HG03175 (cell line): ENCODE measurements at regions not wholly inside any gene's neighbourhood (a gene's known extent, or its start where the extent isn't known, plus 50 kb on each side); places are given as distances from the start of the nearest gene placed in this dataset.
"Not testable (repeated sequence)": the region's sequence is repeated elsewhere in the genome, so short reads cannot be mapped to it uniquely, and the experiment has no call there.

Source experiments
- ATAC-seq: cut with Tn5 transposase; IDR thresholded peaks from one replicate; pipeline ENCODE4 v1.9.1; 2021; ENCODE audit warnings: mild to moderate bottlenecking, moderate library complexity; ENCODE audit not compliant: unreplicated experiment

DNA sequence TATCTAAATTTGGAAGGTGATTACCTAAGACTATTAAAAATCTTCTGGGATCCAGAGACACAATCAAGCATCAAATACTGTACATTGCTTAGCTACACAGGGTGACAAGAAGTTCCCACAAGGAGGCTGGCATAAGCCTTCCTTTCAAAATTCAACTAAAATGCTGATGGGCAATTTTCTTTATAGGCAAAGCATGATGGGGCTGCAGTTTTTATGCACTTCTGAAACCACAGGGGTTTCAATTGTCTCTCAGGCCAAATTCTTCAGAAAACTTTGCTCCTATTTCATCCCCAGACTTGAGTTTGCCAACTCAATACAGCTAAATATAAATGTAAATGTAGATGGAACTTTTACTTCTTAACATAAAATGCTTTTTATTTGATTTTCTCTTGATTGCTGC, 241.6 kb downstream of the ZPLD1 start:
- ATAC-seq = no peak

DNA sequence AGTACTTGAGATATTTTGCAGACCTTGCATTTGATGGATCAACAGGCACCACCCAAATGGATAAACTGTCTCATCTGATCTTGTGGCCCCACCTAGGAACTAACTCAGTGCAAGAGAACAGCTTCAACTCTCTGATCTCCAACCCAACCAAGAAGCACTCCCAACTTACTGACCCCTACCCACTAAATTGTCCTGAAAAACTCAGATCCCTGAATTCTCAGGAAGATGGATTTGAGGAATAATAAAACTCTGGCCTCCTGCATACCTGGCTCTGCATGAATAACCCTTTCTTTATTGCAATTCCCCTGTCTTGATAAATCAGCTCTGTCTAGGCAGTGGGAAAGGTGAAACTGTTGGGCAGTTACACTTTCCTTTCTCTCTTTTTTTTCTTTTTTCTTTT, 247.9 kb downstream of the ZPLD1 start:
- ATAC-seq = no peak

DNA sequence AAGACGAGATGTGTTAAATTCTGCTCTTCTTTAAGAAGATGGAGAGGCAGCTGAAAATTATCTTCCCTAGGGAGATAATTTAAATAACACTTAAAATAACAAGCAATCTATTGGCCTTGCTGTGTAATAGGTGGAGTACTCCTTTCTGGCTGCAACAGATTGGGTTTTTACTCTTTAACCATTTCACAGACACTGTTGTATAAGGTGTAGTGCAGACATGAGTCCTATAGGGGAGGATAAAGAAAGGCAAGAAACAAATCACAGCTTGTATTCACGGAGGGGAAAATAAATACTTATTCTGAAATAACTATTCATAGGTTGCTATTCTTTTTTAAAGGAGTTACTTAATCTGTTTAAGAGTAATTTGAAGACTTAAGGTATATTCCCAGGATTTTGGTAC, 252.0 kb downstream of the ZPLD1 start:
- no peak for ATAC-seq

DNA sequence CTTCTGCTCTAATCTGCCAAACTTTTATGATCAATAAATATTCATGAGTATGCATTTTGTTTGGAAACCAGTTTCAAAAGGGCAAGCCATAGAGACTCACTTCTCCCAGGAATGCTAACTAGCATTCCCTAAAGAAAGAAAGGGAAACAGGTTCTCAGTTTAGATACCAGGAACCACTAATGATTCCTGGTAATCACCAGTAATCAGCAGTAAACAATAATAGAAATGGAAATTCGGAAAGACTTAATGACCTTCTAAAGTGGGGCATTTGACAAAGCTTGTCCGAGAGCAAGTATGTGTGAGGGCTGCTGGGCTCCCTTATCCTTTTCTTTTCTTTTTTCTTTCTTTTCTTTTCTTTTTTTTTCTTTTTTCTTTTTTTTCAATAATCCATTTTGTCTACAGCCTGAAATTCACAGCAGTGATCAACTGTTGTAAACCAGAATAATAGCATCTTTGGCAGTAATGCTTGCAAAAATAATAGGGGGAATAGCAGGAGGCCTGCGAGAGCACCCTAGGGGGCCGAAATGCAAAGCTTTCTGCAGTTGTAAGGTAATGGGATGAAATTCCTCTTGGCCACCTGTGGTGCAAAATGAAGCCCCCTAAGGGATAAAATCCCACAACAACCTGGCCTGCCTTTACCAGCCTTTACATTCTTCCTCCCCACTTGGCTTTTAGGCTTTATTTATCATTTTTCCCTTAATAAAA, 253.2 kb downstream of the ZPLD1 start:
- ATAC-seq = no peak

DNA sequence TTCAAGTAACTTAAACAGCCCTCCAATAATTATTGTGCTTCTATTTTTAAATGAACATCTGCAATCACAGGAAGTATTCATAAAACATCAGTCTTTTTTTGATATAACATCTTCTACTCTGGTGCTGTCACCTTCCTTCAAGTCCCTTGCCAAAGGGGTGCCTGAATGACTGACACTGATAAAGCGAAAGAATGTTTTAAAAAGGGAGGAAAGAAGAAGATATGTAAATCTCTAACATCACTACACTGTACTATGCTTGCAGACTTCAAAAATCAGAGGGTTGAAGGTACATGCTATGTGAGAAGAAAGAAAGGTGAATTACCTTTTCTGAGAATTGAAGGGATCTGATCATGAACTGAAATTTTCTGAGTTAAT, 253.7 kb downstream of the ZPLD1 start:
- ATAC-seq = no peak

DNA sequence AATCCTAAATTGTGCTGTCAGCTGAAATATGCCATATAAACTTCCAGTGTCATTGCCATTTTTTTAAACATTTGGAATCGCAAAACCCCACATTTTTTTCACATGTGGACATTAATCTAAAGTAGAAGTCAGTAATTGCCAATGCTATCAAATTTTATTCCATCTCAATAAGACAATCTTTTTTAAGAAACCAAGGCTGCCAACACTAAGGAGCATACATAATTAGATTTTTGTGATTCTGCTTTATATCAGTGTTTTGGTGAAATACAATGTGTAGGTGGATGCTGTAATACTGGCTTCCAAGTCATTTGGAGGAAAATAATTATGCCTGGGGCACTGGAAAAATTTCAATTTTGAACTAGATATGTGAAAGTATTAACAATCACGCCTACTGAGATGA, 256.7 kb downstream of the ZPLD1 start:
- no peak for ATAC-seq

DNA sequence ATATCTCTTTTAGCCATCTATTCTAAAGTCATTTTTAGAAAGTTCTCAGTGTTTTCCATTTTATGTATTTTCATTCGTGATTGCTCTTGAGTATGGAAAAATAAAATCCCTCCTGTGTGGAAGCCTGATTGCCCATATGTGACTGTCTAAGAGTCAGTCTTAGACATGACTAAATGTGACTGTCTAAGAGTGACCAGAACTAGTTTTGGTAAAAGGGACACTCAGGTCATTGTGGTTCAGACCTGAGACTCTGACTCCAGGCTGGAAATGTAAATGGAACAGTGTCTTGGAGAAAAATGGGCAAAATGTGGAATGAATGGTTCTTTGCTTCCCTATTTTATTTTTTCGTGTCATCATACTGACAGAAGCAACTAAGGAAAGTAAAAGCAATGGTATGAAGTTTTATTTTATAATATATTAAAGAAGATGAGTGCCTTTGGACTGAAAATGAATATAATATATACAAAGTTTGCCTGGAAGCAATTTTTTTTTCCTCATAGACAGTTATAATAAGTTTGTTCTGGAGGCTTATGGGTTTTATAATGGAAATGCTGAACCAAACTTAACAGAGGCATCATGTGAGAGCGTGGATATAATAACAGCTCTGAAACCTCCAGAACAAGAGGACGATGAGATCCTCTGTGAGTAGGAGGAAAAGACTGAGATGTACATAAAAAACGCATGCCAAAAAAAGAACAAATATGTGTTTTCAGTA, 264.4 kb downstream of the ZPLD1 start:
- ATAC-seq = no peak

DNA sequence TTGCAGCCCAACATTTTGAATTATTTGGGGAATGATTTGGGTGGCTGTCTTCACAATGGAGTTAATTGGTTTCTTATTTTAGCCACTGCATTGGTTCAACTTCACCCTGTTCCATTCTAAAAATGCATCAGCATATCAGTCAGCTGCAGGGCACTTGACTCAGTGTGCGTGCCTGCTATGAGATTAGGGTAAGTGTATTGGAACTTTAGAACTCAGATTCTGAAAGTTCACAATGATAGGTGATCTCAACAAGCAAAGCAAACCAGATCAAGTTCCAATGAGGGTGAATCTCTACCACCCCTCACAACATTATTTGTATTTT, 265.0 kb downstream of the ZPLD1 start:
- no peak for ATAC-seq

DNA sequence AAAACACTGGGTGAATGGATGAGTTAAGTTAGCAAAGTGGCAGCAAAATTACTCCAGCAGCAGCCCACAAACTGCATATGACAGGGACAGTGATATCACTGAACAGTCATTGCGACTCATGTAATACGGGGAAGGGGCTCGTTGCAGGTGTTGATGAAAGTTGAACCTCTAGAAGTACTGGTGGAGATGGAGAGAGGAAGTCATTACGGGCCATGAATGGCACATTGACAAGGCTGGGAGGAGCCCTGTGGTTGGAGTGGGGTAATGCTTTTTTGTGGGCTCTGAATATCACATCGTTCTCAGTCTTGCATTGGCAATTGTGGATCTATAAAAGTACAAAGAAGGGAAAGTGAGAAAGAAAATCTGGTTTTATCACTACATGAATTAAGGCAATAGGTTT, 278.1 kb downstream of the ZPLD1 start:
- ATAC-seq = no peak

DNA sequence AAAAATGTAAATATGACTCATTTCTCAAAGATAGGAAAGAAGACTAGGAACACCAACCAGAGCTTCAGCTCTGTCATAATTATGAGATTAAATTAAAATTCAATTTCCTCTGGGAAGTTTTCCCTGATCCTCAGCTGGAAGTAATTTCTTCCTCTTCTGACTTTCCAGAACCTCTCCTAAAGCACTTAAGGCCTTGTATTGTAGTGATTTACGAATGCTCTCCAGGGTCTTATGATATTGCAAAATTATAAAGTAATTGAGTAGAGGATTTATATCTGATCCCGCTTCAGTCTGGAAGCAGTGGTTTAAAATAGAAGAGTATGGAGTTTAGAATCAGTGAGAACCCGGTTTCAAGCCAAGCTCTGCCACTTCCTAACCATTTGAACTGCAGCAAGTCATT, 279.8 kb downstream of the ZPLD1 start:
- ATAC-seq = peak; percentile 12

DNA sequence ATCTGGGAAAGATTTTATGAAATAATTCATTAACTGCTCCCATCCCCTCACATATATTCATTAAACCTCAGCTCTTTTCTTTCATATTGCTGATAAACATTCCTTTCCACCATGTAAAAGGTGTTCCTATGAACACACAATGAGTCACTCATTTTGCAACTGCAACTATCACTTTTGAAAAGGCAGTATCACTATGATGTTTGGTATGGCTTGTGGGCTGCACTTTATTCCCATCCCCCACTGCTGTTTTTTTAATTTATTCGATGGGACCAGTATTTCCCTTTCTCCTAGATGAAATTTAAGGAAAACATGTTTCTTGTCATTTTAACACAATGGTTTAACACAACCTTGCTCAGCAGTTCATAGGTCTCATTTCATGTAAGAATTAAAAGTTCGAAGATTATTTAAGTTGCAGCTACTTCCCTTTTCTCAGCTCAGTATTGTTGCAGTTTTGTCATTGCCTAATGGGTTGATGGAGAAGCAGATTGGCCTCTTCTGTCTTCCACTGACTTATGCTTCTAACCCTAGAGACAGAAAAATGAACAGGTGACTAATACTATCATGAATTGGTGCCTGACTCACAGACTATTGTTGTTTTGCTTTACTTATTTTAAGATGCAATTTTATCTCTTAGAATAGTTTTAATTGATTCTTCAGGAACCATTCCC, 280.3 kb downstream of the ZPLD1 start:
- ATAC-seq = peak; percentile 95

DNA sequence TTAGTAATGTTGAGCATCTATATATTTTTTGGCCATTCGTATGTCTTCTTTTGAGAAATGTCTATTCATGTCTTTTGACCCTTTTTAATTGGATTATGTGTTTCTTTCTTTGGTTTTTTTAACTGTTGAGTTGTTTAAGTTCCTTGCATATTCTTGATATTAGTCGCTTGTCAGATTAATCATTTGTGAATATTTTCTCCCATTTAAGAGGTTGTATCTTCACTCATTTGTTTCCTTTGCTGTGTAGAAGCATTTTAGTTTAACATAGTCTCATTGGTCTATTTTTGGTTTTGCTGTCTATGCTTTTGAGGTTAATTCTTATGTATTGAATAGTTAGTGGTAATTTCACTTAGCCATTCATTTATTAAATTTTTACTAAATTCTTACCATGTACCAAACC, 283.8 kb downstream of the ZPLD1 start:
- no peak for ATAC-seq

DNA sequence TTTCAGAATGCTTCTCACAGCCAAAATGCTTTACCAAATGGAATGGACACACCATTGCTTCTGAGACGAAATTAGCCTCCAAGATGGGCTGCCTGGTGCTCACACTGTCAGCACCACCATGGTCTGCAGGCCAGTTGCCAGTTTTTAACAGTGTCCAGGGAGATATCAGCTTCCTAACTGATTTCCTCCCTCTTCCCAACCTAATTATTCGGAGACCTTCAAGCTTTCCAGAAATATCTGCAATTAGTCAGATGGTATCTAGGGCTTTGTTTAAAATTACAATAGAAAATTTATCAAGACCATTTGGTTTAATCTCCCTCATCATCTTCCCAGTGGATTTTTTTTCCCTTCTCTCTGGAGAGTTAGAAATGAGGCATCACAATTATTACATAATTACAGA, 287.5 kb downstream of the ZPLD1 start:
- ATAC-seq = no peak

DNA sequence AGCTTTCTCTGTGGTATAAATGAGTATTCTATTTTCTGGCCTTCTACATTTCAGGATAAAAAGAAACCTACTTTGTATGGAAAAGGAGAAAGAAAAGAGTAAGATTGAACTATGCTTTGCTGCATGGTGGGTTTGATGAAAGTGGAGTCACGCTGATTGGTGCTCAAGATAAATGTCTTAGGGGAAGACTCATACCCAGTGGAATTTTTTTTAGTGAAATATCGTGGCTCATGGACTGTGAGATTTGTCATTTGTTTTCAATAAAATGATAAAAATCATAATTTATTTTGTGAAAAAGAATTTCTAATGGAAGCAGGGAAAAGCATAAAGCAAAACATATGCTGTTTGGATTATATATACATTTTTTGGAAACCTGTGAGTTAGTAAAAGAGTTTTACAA, 292.5 kb downstream of the ZPLD1 start:
- ATAC-seq = no peak

DNA sequence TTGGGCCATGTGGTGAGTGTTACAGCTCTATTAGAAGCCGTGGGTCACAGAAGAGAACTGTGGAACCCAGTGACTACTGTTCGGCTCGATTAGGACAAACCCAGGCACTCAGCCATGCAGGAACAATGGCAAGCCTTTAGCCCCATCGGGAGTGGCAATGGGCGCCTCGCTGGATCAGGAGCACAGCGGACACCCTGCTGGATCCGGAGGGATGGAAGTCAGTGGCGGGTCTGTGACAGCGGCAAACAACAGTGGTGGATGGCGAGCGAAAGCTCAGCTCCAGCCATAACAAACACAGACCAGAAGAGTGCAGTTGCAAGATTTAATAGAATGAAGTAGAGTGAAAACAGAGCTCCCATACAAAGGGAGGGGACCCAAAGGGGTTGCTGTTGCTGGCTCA, 297.8 kb downstream of the ZPLD1 start:
- not testable (repeated sequence) for ATAC-seq

DNA sequence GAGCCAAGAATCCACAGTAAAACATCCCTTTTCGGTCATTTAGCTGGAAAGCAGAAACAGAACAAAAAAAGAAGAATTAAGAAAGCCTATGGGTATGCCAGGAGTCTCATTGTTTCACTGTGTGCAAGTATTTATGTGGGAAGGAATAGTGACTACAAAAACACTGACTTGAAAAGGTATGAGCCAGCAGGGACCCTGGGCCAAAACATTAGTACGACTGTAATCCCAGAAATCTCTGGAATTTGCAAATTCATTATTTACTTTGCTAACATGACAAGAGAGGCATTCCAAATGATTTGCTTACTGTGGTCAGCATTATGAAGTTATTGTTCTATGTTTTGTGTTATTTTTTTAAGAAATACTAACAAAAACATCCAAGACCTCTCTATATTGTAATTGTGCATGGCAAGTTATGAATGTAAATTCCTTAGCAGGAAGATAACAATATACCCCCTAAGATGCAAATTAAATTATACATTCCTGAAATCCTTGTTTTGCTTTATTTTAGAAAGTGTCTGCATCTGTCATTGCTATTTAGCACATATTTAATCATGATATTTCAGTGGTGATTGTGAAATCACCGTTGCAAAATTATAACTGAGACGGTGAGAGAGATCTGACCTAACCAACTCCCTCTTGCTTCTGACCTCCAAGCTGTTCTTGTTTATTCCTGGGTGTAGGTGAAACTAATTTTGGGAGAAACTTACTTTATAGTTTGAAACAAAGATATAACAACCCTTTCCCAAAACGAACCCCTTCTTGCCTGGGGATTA, 299.2 kb downstream of the ZPLD1 start:
- ATAC-seq = no peak

DNA sequence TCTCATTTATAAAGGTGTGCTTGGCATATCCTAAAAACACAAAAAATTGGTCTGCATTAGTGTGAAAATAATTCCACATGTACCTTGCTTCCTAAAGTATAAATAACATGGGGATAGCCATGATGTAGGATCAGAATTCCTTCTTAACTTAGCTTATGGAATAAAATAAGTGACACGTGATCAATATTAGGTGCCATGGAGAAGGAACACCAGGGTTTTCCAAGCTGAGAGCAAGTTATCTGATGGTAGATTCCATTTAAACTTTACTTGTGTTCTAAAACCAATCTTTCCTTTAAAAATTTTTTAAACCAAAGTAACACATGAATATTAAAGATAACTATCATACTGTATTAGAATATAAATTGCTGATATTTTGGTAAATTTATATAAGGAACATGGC, 300.5 kb downstream of the ZPLD1 start:
- no peak for ATAC-seq

DNA sequence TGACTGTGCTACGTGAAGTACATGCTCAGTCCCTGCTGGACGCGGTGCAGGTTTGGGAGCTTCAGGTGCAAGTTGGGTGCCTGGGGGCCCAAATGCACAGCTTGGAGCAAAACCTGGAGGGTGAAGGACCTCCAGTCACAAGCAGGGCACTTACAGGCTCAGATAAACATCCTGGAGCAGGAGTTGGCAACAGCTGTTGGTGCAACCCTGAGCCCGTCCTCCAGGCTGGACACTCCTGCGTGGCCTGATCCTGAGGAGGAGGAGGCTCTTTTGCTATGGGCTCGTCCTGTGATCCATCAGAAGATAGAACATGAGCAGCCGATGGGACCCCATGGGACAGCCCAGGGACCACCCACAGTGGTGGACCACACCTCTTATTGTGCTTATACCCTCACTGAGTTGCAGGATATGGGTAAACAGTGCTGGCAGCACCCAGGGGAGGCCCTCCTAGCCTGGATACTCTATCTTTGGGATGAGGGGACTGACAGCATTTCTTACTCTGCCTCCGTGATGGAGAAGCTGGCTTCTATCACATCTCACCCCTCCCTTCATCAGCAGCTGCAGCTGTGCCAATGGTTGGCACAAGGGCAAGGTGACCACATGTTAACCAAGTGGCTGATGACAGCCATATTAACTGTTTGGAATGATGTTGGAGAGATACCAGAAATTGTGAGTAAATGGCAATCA, 301.6 kb downstream of the ZPLD1 start:
- ATAC-seq = no peak

DNA sequence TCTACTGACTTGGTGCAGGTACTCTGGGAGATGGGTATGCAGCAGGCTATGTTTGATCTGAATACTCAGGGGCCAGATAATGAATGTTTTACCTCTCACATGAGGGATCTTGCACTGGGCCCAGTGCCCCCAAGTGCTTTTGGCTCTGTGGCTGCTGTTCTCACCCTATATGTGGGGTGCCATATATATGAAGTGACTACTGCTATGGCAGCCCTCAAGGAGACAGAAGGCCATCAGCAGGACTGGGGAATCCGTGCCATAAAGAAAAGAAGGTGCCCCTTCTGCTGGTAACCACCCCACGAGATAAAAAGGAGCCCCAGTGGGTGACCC, 302.1 kb downstream of the ZPLD1 start:
- no peak for ATAC-seq

DNA sequence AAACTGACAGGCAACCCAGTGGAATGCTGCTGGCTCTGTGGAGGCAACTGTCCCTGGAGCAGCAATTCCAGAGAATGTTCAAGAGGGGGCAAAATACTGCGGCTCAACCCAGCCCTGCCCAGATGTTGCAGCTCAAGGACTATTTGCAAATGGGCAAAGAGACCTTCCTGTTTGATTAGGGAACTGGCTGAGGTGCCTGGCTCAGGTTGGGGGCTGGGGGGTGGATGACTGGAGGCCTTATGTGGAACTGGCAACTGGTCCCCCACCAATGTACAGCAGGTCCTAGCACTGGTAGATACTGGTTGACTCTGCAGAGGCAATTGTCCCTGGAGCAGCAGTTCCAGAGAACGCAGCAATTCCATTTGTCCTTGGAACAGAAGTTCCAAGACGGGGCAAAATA, 302.5 kb downstream of the ZPLD1 start:
- ATAC-seq = no peak

DNA sequence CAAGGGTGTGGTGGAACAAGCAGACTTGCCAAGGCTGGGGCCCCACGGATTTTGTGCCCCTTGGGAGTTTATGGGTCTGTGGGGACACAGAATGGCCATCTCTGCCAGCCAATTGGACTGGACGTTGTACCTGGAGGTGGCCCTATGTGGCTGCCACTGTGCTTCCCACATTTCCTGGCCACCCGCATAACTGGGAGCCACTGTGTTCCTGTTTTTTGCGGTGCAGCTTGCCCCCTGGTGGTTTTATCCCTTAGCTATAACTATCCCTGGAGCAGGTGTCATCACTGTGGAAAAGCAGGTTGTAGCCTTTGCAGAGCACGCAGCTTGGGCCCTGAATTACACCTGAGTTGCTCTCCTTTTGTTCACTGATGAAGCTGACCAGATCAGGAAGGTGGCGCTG, 306.3 kb downstream of the ZPLD1 start:
- ATAC-seq = no peak
